ENCODE measurements at regions not wholly inside any gene's neighbourhood (a gene's known extent, or its start where the extent isn't known, plus 50 kb on each side); places are given as distances from the start of the nearest gene placed in this dataset.
"Not testable (repeated sequence)": the region's sequence is repeated elsewhere in the genome, so short reads cannot be mapped to it uniquely, and the experiment has no call there.

DNA sequence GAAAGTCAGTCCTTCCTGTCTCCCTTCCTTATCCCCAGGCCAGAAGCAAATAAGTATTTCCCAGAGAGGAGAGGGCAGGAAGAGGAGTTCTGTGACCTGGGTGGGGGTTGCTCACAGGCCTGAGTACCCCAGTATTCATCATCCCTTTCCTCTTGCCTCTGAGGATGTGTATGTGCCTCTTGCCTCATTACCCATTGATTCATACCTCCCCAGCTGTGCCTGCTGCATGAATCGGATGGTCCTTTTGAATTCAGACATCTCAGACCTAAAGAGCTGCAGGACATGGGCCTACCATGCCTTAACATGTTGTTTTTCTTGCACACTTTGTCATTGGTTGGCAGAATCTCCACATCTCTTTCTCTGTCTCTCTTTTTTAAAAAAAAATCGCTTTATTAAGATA lies 112.8 kb upstream of the SHB start:
- no peak for DNase-seq

DNA sequence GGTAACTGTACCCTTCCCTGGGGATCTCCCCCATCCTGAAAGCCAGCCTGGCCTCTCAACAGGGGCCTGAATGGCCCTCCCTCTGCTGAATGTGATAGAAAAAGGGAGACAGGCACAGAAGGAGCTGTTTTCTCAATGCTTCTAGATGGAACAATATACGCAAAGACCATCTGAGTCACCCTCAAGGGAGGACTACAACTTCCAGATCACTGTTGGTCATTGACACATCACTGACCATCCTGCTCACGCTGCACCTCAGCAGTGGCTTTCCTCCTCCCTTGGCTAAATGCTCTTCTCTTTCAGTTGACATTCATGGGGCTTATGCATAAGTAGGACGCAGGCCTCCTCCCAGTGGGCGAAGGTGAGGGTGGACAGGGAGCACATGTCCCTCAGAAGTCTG lies 112.2 kb upstream of the SHB start:
- no peak for DNase-seq

DNA sequence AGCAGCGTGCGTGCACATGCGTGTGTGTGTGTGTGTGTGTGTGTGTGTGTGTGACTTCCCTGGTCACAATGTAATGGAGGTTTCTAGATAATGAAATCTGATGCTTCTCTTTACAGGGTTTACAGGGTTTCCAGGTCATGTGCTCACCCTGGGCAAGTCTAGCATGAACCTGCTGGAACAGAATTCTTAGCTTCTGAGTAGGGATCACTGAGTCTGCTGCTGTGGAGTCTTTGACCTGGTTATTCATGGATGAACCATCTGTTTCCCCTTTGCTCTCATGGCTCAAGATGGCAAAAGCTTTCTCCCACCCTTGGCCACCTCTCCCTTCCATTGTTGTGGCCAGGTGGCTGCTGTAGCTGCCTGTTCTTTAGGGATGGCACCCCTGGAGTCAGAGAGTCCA lies 111.6 kb upstream of the SHB start:
- DNase-seq, result no peak

DNA sequence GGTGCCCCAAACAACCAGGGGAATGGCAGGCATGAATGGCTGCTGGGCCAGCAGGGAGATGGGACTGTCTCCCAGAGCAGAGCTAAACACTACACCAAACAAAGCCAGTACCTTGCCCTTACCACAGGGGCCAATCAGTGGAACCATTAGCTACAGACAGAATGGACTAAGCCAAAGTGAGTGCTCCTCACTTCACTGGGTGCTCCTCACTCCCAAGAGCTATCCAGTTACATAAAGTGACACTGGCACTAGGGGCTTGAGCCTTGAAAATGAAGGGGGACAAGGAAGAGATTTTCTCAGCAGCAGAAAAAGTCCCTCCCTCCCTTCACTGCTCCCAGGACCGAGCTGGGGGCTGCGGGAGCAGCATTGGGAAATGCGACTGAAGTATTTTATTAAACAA lies 110.9 kb upstream of the SHB start:
- no peak for DNase-seq

DNA sequence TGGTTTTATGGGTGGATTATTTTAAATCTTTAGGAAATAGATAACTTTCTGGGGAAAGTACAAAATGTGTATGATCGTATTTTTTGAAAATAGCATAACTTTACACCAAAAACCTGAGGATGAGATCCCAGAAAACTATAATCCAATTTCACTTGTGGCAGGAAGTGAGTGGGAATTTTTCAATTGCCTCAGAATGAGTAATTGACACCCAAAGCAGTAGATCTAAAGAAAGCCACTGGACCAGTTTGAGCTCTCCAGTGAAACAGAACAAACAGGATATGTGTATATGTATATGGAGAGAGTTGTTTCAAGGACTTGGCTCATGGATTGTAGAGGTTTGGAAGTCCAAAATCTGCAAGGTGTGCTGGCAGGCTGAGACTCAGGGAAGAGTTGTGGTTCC lies 109.2 kb upstream of the SHB start:
- DNase-seq, result no peak

DNA sequence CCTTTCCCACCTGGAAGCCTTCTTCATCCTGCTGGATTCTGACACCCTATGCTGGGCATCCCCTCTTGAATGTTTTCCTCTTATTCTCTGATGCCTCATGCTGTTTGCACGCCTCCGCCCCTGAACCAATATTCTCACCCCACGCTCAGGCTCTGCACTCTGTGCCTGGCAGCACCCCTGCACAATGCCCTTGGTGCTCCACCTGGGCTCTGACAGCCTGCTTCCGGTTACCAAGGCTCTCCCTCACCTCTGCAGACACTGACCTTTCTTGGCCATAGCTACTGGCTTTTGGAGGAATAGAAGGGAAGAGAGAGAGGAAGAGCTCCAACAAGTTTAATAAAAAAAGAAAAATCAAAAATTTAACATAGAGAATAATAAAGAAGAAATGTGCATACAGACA lies 108.7 kb upstream of the SHB start:
- no peak for DNase-seq

DNA sequence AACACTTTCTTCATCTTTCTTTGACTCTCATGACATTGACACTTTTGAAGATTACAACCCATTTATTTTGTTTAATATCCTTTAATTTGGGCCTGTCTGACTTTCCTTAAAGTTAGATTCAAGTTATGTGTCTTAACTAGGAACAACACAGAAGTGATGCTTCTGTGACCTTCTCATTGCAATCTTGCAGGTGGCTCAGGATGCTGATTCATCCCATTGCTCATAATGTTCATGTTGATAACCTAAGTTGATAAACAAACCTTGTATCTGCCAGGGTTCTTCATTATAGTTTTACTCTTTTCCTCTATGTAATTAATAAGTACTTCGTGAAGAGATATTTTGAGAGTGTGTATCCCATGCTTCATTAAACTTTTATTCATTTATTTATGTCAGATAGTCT lies 107.2 kb upstream of the SHB start:
- no peak for DNase-seq

DNA sequence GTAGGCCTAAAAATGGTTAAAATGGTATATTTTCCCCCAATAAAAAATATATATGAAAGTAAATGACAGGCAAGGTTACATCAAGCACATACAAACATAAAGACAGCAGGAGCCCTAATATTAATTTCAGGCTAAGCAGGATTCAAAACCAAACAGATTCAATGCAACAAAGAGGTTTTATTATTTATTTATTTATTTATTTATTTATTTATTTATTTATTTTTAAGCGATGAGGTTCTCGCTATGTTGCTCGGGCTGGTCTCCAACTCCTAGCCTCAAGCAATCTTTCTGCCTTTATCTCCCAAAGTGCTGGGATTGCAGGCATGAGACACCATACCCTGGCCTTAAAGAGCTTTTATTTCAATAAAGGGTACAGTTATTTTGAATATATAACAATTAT lies 106.4 kb upstream of the SHB start:
- DNase-seq, result no peak

DNA sequence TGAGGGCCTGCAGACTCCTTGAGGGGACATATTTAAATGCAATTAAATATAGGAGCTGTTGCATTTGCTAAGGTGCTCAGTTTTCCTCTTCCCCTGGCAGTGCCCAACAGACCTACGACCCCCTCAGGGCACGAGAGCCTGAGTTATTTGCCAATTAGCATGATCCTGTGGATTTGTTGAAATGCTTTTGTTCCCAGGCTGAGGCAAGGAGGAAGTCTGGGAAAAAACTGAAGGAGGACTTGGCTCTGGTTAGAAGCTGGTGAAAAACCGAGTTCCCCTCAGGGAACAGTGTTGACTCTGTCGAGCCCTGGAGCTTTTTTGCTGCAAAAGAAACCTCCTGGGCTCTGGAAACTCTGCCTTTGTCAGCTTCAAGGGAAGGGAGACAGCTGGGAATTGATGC lies 103.6 kb upstream of the SHB start:
- no peak for DNase-seq

DNA sequence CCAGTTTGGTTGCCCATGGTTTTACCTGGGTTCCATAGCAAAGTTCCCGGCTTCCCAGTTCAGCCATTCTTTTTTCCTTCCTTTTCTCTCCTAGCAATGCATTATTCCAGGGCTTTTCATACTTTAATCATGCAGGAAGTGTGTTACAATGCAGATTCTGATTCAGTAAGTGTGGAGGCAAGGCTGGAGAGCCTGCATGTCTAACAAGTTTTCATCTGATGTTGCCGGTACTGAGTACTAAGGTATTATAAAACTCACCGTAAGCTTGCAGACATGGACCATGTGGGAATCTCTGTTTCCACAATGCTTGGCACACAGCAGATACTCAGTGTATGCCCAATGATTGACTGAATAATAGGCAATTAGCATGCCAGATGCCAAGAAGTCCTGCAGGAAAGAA lies 102.9 kb upstream of the SHB start:
- no peak for DNase-seq

GRCh38 chr9:38171538-38171884 lies 102.5 kb upstream of the SHB start:
- DNase-seq, result no peak

DNA sequence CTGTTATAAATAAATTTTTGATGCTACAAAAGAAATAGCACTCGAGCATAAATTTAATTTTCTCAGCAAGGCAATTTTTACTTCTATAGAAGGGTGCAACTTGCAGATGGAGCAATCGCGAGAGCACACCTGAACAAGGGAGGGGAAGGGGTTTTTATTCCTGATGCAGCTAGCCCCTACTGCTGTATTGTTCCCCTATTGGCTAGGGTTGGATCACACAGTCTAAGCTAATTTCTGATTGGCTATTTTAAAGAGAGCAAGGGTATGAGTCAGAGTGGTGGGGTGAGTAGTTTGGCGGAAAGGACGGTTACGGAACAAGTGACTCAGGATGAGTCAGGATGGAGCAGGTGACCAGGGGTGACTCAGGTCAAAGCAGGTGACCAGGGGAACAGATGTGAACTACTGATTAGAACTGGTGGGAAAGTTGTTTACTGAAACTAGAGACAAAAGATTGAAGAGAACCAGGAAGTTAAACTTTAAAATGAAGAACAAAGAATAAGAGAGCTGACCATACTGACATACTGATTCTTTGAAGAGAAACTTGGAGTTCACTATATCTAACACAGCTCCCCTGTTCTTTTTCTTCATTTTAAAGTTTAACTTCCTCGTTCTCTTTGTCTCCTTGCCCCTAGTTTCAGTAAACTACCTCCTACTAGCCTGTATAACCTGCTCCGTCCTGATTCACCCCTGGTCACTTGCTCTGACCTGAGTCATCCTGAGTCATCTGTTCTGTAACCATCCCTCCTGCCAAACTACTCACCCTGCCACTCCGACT lies 101.9 kb upstream of the SHB start:
- not testable (repeated sequence) for DNase-seq

- not testable (repeated sequence) for DNase-seq
Measured at GRCh38 chr9:38170155-38170554, 101.1 kb upstream of the SHB start.

DNA sequence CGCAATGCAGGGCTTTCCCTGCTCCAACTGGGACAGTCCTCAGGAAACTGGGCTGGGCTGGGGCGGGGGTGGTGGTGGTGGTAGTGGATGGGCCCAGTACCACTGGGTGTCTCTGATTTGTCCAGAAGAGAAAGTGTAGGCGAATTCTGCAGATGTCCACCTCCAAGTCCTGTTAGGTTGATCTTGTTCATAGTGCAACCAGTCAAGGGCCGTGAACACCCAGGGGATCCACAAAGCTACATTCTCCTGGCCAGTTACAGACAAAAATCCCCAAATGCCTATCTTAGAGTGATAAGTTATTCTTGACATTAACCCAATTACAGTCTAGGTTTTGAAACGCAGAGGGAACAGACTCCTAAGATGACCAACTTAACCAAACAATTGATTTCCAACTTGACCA lies 97.5 kb upstream of the SHB start:
- DNase-seq, result no peak

- no peak for DNase-seq
Measured at GRCh38 chr9:38164659-38165221, 95.7 kb upstream of the SHB start.

GRCh38 chr9:38163518-38163917 lies 94.5 kb upstream of the SHB start:
- no peak for DNase-seq

GRCh38 chr9:38162332-38163211 lies 93.5 kb upstream of the SHB start:
- DNase-seq, result no peak

GRCh38 chr9:38160613-38161215 lies 91.7 kb upstream of the SHB start:
- DNase-seq, result peak; percentile 26 to 40

- no peak for DNase-seq
Measured at GRCh38 chr9:38159599-38159998, 90.6 kb upstream of the SHB start.

DNA sequence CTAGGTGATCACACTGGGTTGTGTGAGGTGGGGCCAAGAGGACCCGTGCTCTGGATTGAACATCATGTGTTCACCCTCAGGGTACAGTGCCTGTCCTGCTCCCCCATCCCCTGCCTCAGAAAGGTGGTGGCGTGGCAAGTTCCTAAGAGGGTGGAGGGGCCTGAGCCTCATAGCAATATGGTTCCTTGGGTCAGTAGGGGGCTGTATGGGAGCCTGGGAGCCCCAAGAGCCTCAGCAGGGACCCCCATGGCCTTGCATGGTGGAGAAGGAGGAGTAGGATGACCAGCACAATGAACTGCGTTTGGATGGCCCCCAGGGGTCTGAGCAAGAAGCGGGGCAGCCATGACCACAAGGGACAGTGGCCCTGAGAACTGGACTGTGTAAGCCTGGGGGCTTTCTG lies 89.6 kb upstream of the SHB start:
- DNase-seq, result no peak

DNA sequence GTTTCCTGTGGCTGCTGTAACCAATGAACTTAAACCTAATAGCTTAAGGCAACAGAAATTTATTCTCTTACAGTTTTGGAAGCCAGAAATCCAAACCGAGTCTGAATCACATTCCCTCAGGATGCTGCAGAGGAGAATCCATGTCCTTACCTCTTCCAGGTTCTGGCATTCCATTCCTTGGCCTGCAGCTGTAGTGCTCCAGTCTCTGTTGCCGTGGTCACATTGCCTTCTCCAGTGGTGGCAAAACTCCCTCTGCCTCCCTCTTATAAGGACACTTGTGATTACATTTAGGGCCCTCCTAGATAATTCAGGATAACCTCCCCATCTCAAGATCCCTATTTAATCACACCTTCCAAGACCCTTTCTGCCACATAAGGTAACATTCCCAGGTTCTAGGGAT lies 88.7 kb upstream of the SHB start:
- DNase-seq, result no peak

DNA sequence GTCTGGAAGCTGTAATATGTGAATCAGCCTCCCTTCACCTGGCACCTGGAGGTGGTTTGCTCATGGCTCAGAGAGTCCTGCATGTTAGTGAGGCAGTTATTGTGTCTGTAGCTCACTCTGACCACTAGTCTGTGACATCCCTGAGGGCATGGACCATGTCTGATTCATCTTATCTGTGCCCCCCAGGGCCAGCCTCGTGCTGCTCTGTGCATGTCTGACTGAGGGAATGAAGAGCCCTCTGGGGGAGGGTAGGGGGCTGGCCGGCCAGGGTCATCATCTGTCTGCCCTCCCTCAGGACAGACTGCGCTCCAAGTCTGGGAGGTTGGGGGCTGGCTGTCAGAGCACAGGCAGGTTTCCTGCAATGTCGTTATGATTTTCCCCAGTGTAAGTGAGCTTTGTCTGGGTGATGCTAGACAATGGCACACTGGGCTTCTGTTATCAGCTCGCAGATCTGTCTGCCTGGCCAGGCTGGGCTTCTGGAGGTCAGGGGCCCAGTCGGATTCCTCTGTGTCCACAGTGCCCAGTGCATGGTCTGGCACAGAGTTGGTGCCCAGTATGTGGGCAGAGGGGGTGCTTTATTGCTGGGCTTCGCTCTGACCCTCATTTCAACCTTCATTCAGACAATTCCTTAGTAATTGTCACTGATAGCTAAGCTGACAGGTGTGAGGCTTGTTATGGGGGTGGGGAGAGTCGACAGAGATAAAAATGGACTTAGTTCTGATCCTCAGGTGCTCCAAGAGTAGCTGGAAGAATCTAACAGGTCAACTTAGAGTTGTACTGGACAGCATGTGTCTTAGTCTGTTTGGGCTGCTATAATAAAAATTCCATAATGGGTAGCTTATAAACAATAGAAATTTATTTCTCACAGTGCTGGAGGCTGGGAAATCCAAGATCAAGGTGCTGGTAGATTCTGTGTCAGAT lies 85.7 kb upstream of the SHB start:
- DNase-seq, result no peak

DNA sequence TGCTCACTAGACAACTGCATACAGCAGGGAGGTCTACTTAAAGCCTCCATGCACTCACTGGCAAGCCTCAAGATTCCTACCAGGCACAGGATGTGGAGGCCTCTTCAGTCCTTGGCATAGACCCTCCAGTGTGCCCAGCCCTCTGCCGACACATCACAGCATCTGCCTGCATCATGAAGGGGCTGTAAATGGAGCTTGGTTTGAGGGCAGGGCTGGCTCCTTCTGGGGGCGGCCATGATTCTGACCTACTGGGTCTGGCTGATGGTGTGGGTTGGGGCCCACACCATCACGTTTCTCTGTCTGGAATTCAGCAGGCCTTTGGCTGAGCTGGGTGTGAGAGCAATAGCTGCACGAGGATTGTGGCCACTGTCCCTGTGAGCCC lies 84.9 kb upstream of the SHB start:
- DNase-seq, result no peak
